Neural cell (in vitro differentiated cells): ENCODE measurements at regions not wholly inside any gene's neighbourhood (a gene's known extent, or its start where the extent isn't known, plus 50 kb on each side); places are given as distances from the start of the nearest gene placed in this dataset.

Source experiments
- H2AFZ ChIP-seq: fragments of 200-600, 300-800 bp; sonication (generic), shearing (Covaris generic); 2 replicates; pipeline ENCODE4 v1.6.0; 2014; ENCODE audit warnings: low read depth, mild to moderate bottlenecking, antibody characterized with exemption, low read length, moderate library complexity
- H3F3A ChIP-seq: fragments of 200-600 bp; shearing (Covaris generic); 2 replicates; pipeline ENCODE4 v1.6.1; 2016; ENCODE audit warnings: mild to moderate bottlenecking, moderate library complexity, mixed read lengths, antibody characterized with exemption, low read length; ENCODE audit not compliant: insufficient read depth, poor library complexity, severe bottlenecking
- H3K27ac ChIP-seq: fragments of 200-600, 300-800 bp; sonication (generic), shearing (Covaris generic); 2 replicates; pipeline ENCODE4 v1.5.1; 2014; ENCODE audit warnings: mild to moderate bottlenecking, low read length, moderate library complexity
- H3K27me3 ChIP-seq: fragments of 300-800, 200-600 bp; sonication (generic), shearing (Covaris generic); 2 replicates; pipeline ENCODE4 v1.6.0; 2014; ENCODE audit warnings: mild to moderate bottlenecking, low read depth, low read length, moderate library complexity; ENCODE audit not compliant: insufficient read depth
- H3K36me3 ChIP-seq: fragments of 300-800, 200-600 bp; sonication (generic), shearing (Covaris generic); 2 replicates; pipeline ENCODE4 v1.5.1; 2014; ENCODE audit warnings: mild to moderate bottlenecking, antibody characterized with exemption, low read length, moderate library complexity; ENCODE audit not compliant: insufficient read depth
- H3K4me2 ChIP-seq: fragments of 300-800, 200-600 bp; sonication (generic), shearing (Covaris generic); 2 replicates; pipeline ENCODE4 v1.6.0; 2014; ENCODE audit warnings: mild to moderate bottlenecking, low read length
- H3K4me3 ChIP-seq: fragments of 300-800, 200-600 bp; sonication (generic), shearing (Covaris generic); 2 replicates; pipeline ENCODE4 v1.5.1; 2014; ENCODE audit warnings: mild to moderate bottlenecking, low read length, moderate library complexity
- H3K79me2 ChIP-seq: fragments of 200-600 bp; shearing (Covaris generic); replicated peaks from 2 replicates; pipeline ENCODE4 v1.6.0; 2014; ENCODE audit warnings: mild to moderate bottlenecking, low read length, moderate library complexity; ENCODE audit not compliant: insufficient read depth
- H3K9ac ChIP-seq: fragments of 300-800, 200-600 bp; sonication (generic), shearing (Covaris generic); 2 replicates; pipeline ENCODE4 v1.6.1; 2016; ENCODE audit warnings: mild to moderate bottlenecking, low read length, mixed read lengths
- H3K9me2 ChIP-seq: fragments of 200-600 bp; shearing (Covaris generic); 2 replicates; pipeline ENCODE4 v1.6.1; 2016; ENCODE audit warnings: mild to moderate bottlenecking, low read length, mixed read lengths; ENCODE audit not compliant: insufficient read depth
- H3K9me3 ChIP-seq: fragments of 200-600, 300-800 bp; sonication (generic), shearing (Covaris generic); 2 replicates; pipeline ENCODE4 v1.6.1; 2016; ENCODE audit warnings: mild to moderate bottlenecking, mixed run types, low read length, moderate library complexity, mixed read lengths
- H4K20me1 ChIP-seq: fragments of 200-600 bp; shearing (Covaris generic); 2 replicates; pipeline ENCODE4 v1.6.1; 2016; ENCODE audit warnings: mild to moderate bottlenecking, mixed run types; ENCODE audit not compliant: insufficient read depth
- CTCF ChIP-seq: fragments of 450-650 bp; IDR thresholded peaks from 2 replicates; pipeline ENCODE4 v1.5.1; 2014; ENCODE audit warnings: antibody characterized with exemption, mild to moderate bottlenecking, moderate library complexity; ENCODE audit not compliant: poor library complexity, severe bottlenecking
- EP300 ChIP-seq: fragments of 450-650 bp; conservative IDR thresholded peaks from 2 replicates; pipeline ENCODE4 v1.6.1; 2014; ENCODE audit warnings: antibody characterized with exemption, mild to moderate bottlenecking, moderate library complexity; ENCODE audit not compliant: poor library complexity, severe bottlenecking
- EZH2 ChIP-seq: fragments of 200-600, 300-800 bp; shearing (Covaris generic), sonication (generic); IDR thresholded peaks from 2 replicates; pipeline ENCODE4 v1.6.1; 2014; ENCODE audit warnings: antibody characterized with exemption, low read length, borderline replicate concordance, mild to moderate bottlenecking; ENCODE audit not compliant: insufficient read depth, poor library complexity, severe bottlenecking
- MXI1 ChIP-seq: fragments of 450-650 bp; conservative IDR thresholded peaks from 2 replicates; pipeline ENCODE4 v1.6.1; 2014; ENCODE audit warnings: antibody characterized with exemption, mild to moderate bottlenecking; ENCODE audit not compliant: poor library complexity, severe bottlenecking
- POLR2AphosphoS5 ChIP-seq: IDR thresholded peaks from 2 replicates; pipeline ENCODE4 v1.6.1; 2012
- RAD21 ChIP-seq: fragments of 450-650 bp; conservative IDR thresholded peaks from 2 replicates; pipeline ENCODE4 v1.6.1; 2014; ENCODE audit warnings: antibody characterized with exemption, mild to moderate bottlenecking, moderate library complexity
- REST ChIP-seq: IDR thresholded peaks from 2 replicates; pipeline ENCODE4 v1.6.1; 2012; ENCODE audit warnings: borderline replicate concordance
- SMC3 ChIP-seq: fragments of 450-650 bp; conservative IDR thresholded peaks from 2 replicates; pipeline ENCODE4 v1.6.1; 2014; ENCODE audit warnings: antibody characterized with exemption, mild to moderate bottlenecking, moderate library complexity; ENCODE audit not compliant: poor library complexity
- TAF1 ChIP-seq: IDR thresholded peaks from 2 replicates; pipeline ENCODE4 v1.6.1; 2012; ENCODE audit warnings: low read depth

DNA sequence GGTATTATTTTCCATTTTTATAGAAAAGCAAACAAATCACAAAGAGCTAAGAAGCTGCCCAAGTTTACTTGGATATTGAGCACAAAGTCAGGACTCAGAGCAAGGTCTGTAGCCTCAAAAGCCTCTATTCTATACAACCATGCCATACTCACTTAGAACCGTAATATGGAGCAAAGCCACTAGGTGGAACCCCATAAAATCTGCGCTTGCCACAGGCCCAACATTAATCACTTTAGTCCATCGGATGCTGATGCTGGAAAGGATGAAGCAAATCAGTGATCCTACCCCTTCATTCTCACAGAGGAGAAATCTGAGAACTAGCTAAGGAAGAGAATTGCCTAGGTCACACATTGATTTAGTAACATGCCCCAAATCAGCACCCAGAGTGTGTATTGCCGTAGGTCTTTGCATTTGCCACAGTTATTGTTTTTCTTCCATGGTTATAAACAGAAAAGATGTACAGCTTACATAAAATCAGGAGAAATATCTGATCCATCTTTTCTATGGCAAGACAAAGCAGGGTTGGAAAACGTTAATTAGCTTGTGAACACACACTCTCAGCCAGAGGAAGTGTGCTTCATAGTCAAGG lies 56.7 kb upstream of the RAB38 start:
- Histone ChIP-seq H2AFZ (no peak overlapping the region), H3K27me3 (no peaks in the 10 kb centered on the region), H3K36me3 (no peaks in the 10 kb centered on the region), H3K27ac (no peak overlapping the region), H4K20me1 (no peaks in the 10 kb centered on the region), H3K9me3 (no peaks in the 10 kb centered on the region), H3K4me2 (no peak overlapping the region), H3K4me3 (no peak overlapping the region), H3K9ac (no peak overlapping the region), H3K9me2 (no peaks in the 10 kb centered on the region), H3F3A (no peaks in the 10 kb centered on the region), H3K79me2 (no peaks in the 10 kb centered on the region)
- TF ChIP-seq TAF1 (no peak), REST (no peak), POLR2AphosphoS5 (no peak), RAD21 (peak; percentile 63), MXI1 (no peak), EP300 (no peak), SMC3 (peak; percentile 69), EZH2 (no peak), CTCF (peak; percentile 60)

GRCh38 chr11:88229303-88229702 lies 54.1 kb upstream of the RAB38 start:
- Histone ChIP-seq H3K9me2 (no peaks in the 10 kb centered on the region), H3K9me3 (no peaks in the 10 kb centered on the region), H3K79me2 (no peaks in the 10 kb centered on the region), H3K4me2 (no peak overlapping the region), H3F3A (no peaks in the 10 kb centered on the region), H3K36me3 (no peaks in the 10 kb centered on the region), H3K9ac (no peak overlapping the region), H3K27ac (no peak overlapping the region), H3K27me3 (no peaks in the 10 kb centered on the region), H2AFZ (no peak overlapping the region), H3K4me3 (no peak overlapping the region), H4K20me1 (no peaks in the 10 kb centered on the region)
- no peak for TF ChIP-seq REST
- no peak for TF ChIP-seq TAF1
- TF ChIP-seq EP300: no peak
- no peak for TF ChIP-seq POLR2AphosphoS5
- TF ChIP-seq SMC3: no peak
